ENCODE measurements at regions not wholly inside any gene's neighbourhood (a gene's known extent, or its start where the extent isn't known, plus 50 kb on each side); places are given as distances from the start of the nearest gene placed in this dataset.

DNA sequence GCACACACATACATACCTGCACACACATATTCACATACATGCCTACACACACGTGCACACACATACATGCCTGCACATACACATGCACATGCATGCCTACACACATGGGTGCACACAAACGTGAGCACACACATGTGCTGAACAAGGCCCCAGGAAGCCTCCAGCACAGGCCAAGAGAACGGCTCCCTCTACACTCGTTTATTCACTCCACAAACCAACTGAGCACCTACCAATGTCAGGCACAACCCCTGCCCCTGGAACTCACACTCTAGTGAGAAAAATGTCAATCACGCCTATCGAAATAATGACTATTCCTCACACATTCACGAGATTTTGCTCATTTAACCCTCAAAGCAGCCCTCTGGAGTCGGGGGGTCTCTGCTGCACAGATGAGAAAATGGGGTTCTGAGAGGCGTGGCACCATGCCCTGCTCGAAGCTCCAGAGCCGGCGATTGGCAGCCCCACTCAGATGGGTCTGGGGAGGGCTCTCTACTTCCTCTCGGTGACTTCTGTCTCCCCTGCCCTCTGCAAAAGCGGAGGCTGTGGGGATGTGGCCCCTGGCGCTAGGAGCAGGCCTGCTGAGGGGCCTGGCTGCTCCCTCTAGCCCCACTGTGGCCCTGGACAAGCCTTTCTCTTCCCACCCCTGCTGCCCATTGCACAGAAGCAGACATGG is 90.2 kb upstream of the RUNX3 start:
- Histone ChIP-seq H2AFZ (ENCODE audit: low read depth, low read length) (no peak overlapping the region), H3K9me2 (ENCODE audit: insufficient read depth, low read length) (no peaks in the 10 kb centered on the region), H3K4me2 (ENCODE audit: low read length) (no peak overlapping the region), H3K79me2 (replicated peaks; ENCODE audit: insufficient read depth, low read length) (no peaks in the 10 kb centered on the region), H4K20me1 (ENCODE audit: insufficient read depth) (no peaks in the 10 kb centered on the region), H3K9ac (ENCODE audit: low read length) (no peak overlapping the region), H3K36me3 (ENCODE audit: insufficient read depth, low read length) (no peaks in the 10 kb centered on the region), H3K27me3 (ENCODE audit: insufficient read depth, low read depth, low read length) (no peaks in the 10 kb centered on the region), H3K4me3 (ENCODE audit: low read length) (no peak overlapping the region), H3K27ac (ENCODE audit: low read length) (no peak overlapping the region), H3F3A (ENCODE audit: insufficient read depth, low read length, poor library complexity, severe bottlenecking) (no peaks in the 10 kb centered on the region), H3K9me3 (ENCODE audit: low read length) (no peaks in the 10 kb centered on the region)
- TF ChIP-seq TAF1 (IDR thresholded peaks at IDR 0.05; ENCODE audit: low read depth) (no peak), POLR2AphosphoS5 (IDR thresholded peaks at IDR 0.05) (no peak)
- TF ChIP-seq, protein P1, sequence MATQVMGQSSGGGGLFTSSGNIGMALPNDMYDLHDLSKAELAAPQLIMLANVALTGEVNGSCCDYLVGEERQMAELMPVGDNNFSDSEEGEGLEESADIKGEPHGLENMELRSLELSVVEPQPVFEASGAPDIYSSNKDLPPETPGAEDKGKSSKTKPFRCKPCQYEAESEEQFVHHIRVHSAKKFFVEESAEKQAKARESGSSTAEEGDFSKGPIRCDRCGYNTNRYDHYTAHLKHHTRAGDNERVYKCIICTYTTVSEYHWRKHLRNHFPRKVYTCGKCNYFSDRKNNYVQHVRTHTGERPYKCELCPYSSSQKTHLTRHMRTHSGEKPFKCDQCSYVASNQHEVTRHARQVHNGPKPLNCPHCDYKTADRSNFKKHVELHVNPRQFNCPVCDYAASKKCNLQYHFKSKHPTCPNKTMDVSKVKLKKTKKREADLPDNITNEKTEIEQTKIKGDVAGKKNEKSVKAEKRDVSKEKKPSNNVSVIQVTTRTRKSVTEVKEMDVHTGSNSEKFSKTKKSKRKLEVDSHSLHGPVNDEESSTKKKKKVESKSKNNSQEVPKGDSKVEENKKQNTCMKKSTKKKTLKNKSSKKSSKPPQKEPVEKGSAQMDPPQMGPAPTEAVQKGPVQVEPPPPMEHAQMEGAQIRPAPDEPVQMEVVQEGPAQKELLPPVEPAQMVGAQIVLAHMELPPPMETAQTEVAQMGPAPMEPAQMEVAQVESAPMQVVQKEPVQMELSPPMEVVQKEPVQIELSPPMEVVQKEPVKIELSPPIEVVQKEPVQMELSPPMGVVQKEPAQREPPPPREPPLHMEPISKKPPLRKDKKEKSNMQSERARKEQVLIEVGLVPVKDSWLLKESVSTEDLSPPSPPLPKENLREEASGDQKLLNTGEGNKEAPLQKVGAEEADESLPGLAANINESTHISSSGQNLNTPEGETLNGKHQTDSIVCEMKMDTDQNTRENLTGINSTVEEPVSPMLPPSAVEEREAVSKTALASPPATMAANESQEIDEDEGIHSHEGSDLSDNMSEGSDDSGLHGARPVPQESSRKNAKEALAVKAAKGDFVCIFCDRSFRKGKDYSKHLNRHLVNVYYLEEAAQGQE (IDR thresholded peaks at IDR 0.05; ENCODE audit: borderline replicate concordance) = no peak

DNA sequence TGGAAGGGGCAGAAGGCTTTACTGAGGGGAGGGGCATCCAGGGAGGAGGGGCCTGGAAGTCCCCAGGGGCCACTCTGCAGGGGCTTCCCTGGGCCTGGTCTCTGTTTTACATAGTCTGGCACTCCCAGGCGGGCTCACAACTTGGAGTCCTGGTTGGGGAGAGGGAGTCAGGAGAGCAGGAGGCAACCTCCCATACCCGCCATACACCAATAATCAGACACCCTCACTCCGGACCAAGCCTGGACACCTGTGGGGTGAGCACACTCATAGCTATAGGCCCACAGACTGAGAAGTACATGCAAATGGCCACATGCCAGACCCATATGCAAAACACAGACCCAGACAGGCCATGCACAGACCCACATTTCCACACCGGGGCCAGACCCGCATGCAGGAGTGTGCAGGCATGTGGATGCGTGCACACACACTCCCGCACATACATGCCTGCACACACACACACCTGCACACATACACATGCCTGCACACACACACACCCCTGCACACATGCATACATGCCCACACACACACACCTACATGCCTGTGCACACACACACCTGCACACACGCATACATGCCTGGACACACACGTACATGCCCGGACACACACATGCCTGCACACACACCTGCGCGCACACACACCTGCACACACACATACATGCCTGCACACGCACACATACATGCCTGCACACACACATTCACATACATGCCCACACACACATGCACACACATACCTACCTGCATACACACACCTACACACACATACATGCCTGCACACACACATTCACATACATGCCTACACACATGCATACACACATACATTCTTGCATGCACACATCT is 89.5 kb upstream of the RUNX3 start:
- H3K27me3 ChIP-seq (ENCODE audit: insufficient read depth, low read depth, low read length) = no peaks in the 10 kb centered on the region
- TF ChIP-seq RAD21 (conservative IDR thresholded peaks at IDR 0.05) = no peak
- TF ChIP-seq TAF1 (IDR thresholded peaks at IDR 0.05; ENCODE audit: low read depth) = no peak
- no peak for TF ChIP-seq EP300 (conservative IDR thresholded peaks at IDR 0.05; ENCODE audit: poor library complexity, severe bottlenecking)
- TF ChIP-seq SMC3 (conservative IDR thresholded peaks at IDR 0.05; ENCODE audit: poor library complexity) = no peak
- TF ChIP-seq, protein P1 (IDR thresholded peaks at IDR 0.05; ENCODE audit: borderline replicate concordance) = no peak
- no peak for TF ChIP-seq POLR2AphosphoS5 (IDR thresholded peaks at IDR 0.05)
- no peaks in the 10 kb centered on the region for H3K36me3 ChIP-seq (ENCODE audit: insufficient read depth, low read length)
- no peaks in the 10 kb centered on the region for H3K9me3 ChIP-seq (ENCODE audit: low read length)
- H4K20me1 ChIP-seq (ENCODE audit: insufficient read depth) = no peaks in the 10 kb centered on the region
- no peak overlapping the region for H3K4me2 ChIP-seq (ENCODE audit: low read length)
- H3K79me2 ChIP-seq (replicated peaks; ENCODE audit: insufficient read depth, low read length) = no peaks in the 10 kb centered on the region
- H3K9me2 ChIP-seq (ENCODE audit: insufficient read depth, low read length) = no peaks in the 10 kb centered on the region
- H3K4me3 ChIP-seq (ENCODE audit: low read length) = no peak overlapping the region
- no peak overlapping the region for H3K27ac ChIP-seq (ENCODE audit: low read length)
- H2AFZ ChIP-seq (ENCODE audit: low read depth, low read length) = no peak overlapping the region
- no peak overlapping the region for H3K9ac ChIP-seq (ENCODE audit: low read length)
- H3F3A ChIP-seq (ENCODE audit: insufficient read depth, low read length, poor library complexity, severe bottlenecking) = no peaks in the 10 kb centered on the region
